Panc1 (cell line): ENCODE measurements at regions not wholly inside any gene's neighbourhood (a gene's known extent, or its start where the extent isn't known, plus 50 kb on each side); places are given as distances from the start of the nearest gene placed in this dataset.

Experiments used
- ATAC-seq: fragments of 200-7000 bp; cut with Tn5 transposase; 2 replicates; pipeline ENCODE4 v1.9.1; 2020; ENCODE audit warnings: mild to moderate bottlenecking, moderate library complexity
- BruUV-seq: library from RNA; stranded (reverse); fragments of 400-500 nt; replicated peaks from 2 replicates; lab custom pipeline; 2021; lab: Mats Ljungman, UMichigan
- CTCF ChIA-PET: fragments of 300-600 bp; sonication (Branson Sonifier 250); formaldehyde crosslinking; loops from one replicate; lab custom pipeline; 2022; ENCODE audit warnings: antibody characterized with exemption; lab: Charles Lee
- POLR2A ChIA-PET: fragments of 300-600 bp; sonication (Branson Sonifier 250); formaldehyde crosslinking; loops from one replicate; lab custom pipeline; 2022; ENCODE audit warnings: antibody characterized with exemption; lab: Charles Lee
- DNase-seq: peaks from one replicate; pipeline ENCODE4 v3.0.0-alpha.2; 2010; ENCODE audit warnings: low read depth, low spot score
- H3K27ac ChIP-seq: 2 replicates; pipeline ENCODE4 v1.5.1; 2011; ENCODE audit warnings: mild to moderate bottlenecking, low read length, inconsistent platforms
- H3K27me3 ChIP-seq: fragments of 200-500 bp; sonication (Bioruptor generic); 2 replicates; pipeline ENCODE4 v1.6.0; 2014; ENCODE audit warnings: low read length, inconsistent platforms; ENCODE audit not compliant: control insufficient read depth, insufficient read depth
- H3K36me3 ChIP-seq: fragments of 200-500 bp; sonication (Bioruptor generic); 2 replicates; pipeline ENCODE4 v1.5.1; 2014; ENCODE audit warnings: inconsistent platforms, mild to moderate bottlenecking, low read length, moderate library complexity; ENCODE audit not compliant: control insufficient read depth, insufficient read depth
- H3K4me1 ChIP-seq: 2 replicates; pipeline ENCODE4 v1.5.1; 2011; ENCODE audit warnings: inconsistent platforms, mild to moderate bottlenecking, low read length, moderate library complexity; ENCODE audit not compliant: control insufficient read depth, insufficient read depth
- H3K4me3 ChIP-seq, 2 experiments: 2 replicates each; pipeline ENCODE4 v1.5.1; 2011 to 2012; ENCODE audit warnings: low read depth in 2 of 2, low read length in 2 of 2, mild to moderate bottlenecking in 2 of 2, inconsistent platforms in 1 of 2, moderate library complexity in 1 of 2
- H3K9me3 ChIP-seq: fragments of 200-500 bp; sonication (Bioruptor generic); 2 replicates; pipeline ENCODE4 v1.5.1; 2014; ENCODE audit warnings: low read depth, mild to moderate bottlenecking, inconsistent platforms, low read length, moderate library complexity; ENCODE audit not compliant: control insufficient read depth, insufficient read depth
- CTCF ChIP-seq: fragments of 450-650 bp; IDR thresholded peaks from 2 replicates; pipeline ENCODE4 v1.5.1; 2017; ENCODE audit warnings: mild to moderate bottlenecking
- POLR2AphosphoS5 ChIP-seq: IDR thresholded peaks from 2 replicates; pipeline ENCODE4 v1.6.1; 2012; ENCODE audit warnings: mild to moderate bottlenecking, low read depth, low read length, moderate library complexity
- SIN3A ChIP-seq: IDR thresholded peaks from 2 replicates; pipeline ENCODE4 v1.6.1; 2012; ENCODE audit warnings: low read depth, mild to moderate bottlenecking, low read length, moderate library complexity, borderline replicate concordance; ENCODE audit not compliant: insufficient read depth
- TCF7L2 ChIP-seq: IDR thresholded peaks from 2 replicates; pipeline ENCODE4 v1.6.1; 2011; ENCODE audit warnings: mild to moderate bottlenecking, low read depth, low read length, inconsistent platforms
- in situ Hi-C: cut with HindIII; loops from 2 replicates; pipeline ENCODE4 v1.10.0; 2016; ENCODE audit warnings: low sequenced_read_pairs, low pct_unique_long_range_greater_than_20kb
- intact Hi-C: fragments of 100-400 bp; cut with micrococcal nuclease; formaldehyde crosslinking; loops from one replicate; pipeline ENCODE4 v1.10.0; 2022; ENCODE audit not compliant: unreplicated experiment
- TF ChIP-seq, protein P1 (sequence below), 2 experiments: IDR thresholded peaks; 2 replicates each; pipeline ENCODE4 v1.6.1; 2011 to 2012; ENCODE audit warnings: low read depth in 2 of 2, control low read depth in 1 of 2, low read length in 1 of 2, mild to moderate bottlenecking in 1 of 2, moderate library complexity in 1 of 2; ENCODE audit not compliant: insufficient read depth in 1 of 2

DNA sequence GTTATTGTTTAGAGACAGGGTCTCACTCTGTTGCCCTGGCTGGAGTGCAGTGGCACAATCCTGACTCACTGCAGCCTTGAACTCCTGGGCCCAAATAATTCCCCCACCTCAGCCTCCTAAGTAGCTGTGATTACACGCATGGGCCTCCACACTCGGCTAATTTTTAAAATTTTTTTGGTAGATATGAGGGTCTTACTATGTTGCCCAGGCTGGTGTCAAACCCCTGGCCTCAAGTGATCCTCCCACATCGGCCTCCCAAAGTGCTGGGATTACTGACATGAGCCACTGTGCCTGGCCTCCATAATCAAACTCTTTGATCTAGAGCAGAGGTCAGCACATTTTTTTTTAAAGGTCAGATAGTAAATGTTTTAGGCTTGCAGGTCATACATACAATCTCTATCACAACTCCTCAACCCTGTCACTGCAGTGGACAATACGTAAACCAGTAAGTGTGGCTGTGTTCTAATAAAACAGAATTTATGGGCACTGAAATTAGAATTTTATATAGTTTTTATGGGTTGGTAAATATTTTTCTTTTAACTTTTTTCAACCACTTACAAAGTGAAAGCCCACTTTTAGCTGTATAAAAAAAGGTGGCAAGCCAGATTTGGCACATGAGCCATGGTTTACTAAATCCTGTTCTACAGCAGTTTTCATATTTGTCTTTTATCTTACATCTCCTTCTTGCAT is 105.1 kb upstream of the RAPGEF2 start:
- no peaks in the 10 kb centered on the region; the same call in 1 of the 2 replicates for H3K4me1 ChIP-seq
- H3K27ac ChIP-seq = no peak overlapping the region
- ChIA-PET CTCF (interaction anchor here (0.5 to 0.7 kb wide), 3 partner anchors 104 to 1857 kb away, joined by 3 to 10 read pairs (median 4); no protein-coding TSS in a partner anchor), POLR2A (no interaction called here)
- ATAC-seq (no peak), DNase-seq (no peak)
- H3K4me3 ChIP-seq = no peak overlapping the region
- TF ChIP-seq POLR2AphosphoS5 = no peak
- no peak for TF ChIP-seq CTCF
- no peak for TF ChIP-seq TCF7L2
- TF ChIP-seq, protein P1, sequence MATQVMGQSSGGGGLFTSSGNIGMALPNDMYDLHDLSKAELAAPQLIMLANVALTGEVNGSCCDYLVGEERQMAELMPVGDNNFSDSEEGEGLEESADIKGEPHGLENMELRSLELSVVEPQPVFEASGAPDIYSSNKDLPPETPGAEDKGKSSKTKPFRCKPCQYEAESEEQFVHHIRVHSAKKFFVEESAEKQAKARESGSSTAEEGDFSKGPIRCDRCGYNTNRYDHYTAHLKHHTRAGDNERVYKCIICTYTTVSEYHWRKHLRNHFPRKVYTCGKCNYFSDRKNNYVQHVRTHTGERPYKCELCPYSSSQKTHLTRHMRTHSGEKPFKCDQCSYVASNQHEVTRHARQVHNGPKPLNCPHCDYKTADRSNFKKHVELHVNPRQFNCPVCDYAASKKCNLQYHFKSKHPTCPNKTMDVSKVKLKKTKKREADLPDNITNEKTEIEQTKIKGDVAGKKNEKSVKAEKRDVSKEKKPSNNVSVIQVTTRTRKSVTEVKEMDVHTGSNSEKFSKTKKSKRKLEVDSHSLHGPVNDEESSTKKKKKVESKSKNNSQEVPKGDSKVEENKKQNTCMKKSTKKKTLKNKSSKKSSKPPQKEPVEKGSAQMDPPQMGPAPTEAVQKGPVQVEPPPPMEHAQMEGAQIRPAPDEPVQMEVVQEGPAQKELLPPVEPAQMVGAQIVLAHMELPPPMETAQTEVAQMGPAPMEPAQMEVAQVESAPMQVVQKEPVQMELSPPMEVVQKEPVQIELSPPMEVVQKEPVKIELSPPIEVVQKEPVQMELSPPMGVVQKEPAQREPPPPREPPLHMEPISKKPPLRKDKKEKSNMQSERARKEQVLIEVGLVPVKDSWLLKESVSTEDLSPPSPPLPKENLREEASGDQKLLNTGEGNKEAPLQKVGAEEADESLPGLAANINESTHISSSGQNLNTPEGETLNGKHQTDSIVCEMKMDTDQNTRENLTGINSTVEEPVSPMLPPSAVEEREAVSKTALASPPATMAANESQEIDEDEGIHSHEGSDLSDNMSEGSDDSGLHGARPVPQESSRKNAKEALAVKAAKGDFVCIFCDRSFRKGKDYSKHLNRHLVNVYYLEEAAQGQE (IDR thresholded peaks at IDR 0.05; ENCODE audit: insufficient read depth in 1 of 2, low read depth in 2 of 2, low read length in 1 of 2) = no peak
- no peak for TF ChIP-seq SIN3A
- H3K9me3 ChIP-seq = no peaks in the 10 kb centered on the region
- intact Hi-C loops = no loop called here
- H3K27me3 ChIP-seq = no peaks in the 10 kb centered on the region
- H3K36me3 ChIP-seq = no peaks in the 10 kb centered on the region
- no TSS peak for BruUV-seq
- in situ Hi-C loops = no loop called here

GRCh38 chr4:158998624-158999023 is 104.3 kb upstream of the RAPGEF2 start:
- CTCF ChIA-PET = no interaction called here
- Histone ChIP-seq H3K9me3 (no peaks in the 10 kb centered on the region), H3K27ac (peak overlapping the region; percentile 12; the same call in 1 of the 2 replicates), H3K4me1 (no peaks in the 10 kb centered on the region; the same call in 1 of the 2 replicates), H3K27me3 (no peaks in the 10 kb centered on the region), H3K4me3 (no peak overlapping the region), H3K36me3 (no peaks in the 10 kb centered on the region)
- DNase-seq (no peak), ATAC-seq (peak; percentile 85)
- TF ChIP-seq, protein P1 (IDR thresholded peaks at IDR 0.05; ENCODE audit: insufficient read depth in 1 of 2, low read depth in 2 of 2, low read length in 1 of 2) = no peak
- TF ChIP-seq TCF7L2 (no peak), POLR2AphosphoS5 (no peak), SIN3A (no peak), CTCF (no peak)
- no TSS peak for BruUV-seq
- intact Hi-C loops (no loop called here), in situ Hi-C loops (no loop called here)
- POLR2A ChIA-PET = no interaction called here
